Endothelial cell of umbilical vein (primary cell): ENCODE measurements at regions not wholly inside any gene's neighbourhood (a gene's known extent, or its start where the extent isn't known, plus 50 kb on each side); places are given as distances from the start of the nearest gene placed in this dataset.

Source experiments
- BruUV-seq: library from RNA; stranded (reverse); fragments of 400-500 nt; replicated peaks from 2 replicates; lab custom pipeline; 2021; lab: Mats Ljungman, UMichigan
- CTCF ChIA-PET: fragments of 300-600, 350-600 bp; sonication (Branson Sonifier 250); formaldehyde crosslinking; loops from one replicate; lab custom pipeline; 2021; ENCODE audit warnings: antibody characterized with exemption, inconsistent platforms; lab: Charles Lee
- POLR2A ChIA-PET: fragments of 300-600, 350-600 bp; sonication (Branson Sonifier 250); formaldehyde crosslinking; loops from one replicate; lab custom pipeline; 2021; ENCODE audit warnings: antibody characterized with exemption, inconsistent platforms; lab: Charles Lee
- DNase-seq: peaks from one replicate; pipeline ENCODE4 v3.0.0-alpha.2; 2011; ENCODE audit warnings: low read depth, low spot score
- FAIRE-seq: peaks from 2 replicates; lab custom pipeline; 2011; peaks lifted over from hg19 to GRCh38; lab: Jason Lieb, UNC
- H2AFZ ChIP-seq: 2 replicates; pipeline ENCODE4 v1.6.0; 2012; ENCODE audit warnings: low read depth, low read length, control low read depth, inconsistent platforms
- H3K27ac ChIP-seq: 2 replicates; pipeline ENCODE4 v1.5.1; 2011; ENCODE audit warnings: low read depth, mild to moderate bottlenecking, control low read depth, low read length, moderate library complexity; ENCODE audit not compliant: insufficient read depth
- H3K27me3 ChIP-seq, 2 experiments: 2 replicates each; pipeline versions ENCODE4 v1.6.0 to v1.6.1; 2011; ENCODE audit warnings: low read length in 2 of 2, mixed read lengths in 1 of 2; ENCODE audit not compliant: control insufficient read depth in 2 of 2, insufficient read depth in 2 of 2
- H3K36me3 ChIP-seq, 2 experiments: 2 replicates in 1 of 2; 3 replicates in 1 of 2; pipeline ENCODE4 v1.5.1; 2011; ENCODE audit warnings: low read length in 2 of 2, mild to moderate bottlenecking in 1 of 2, moderate library complexity in 1 of 2; ENCODE audit not compliant: control insufficient read depth in 2 of 2, insufficient read depth in 2 of 2; ENCODE audit errors: extremely low read depth in 1 of 2
- H3K4me1 ChIP-seq: 3 replicates; pipeline ENCODE4 v1.5.1; 2011; ENCODE audit warnings: mild to moderate bottlenecking, low read length; ENCODE audit not compliant: control insufficient read depth, insufficient read depth; ENCODE audit errors: extremely low read depth
- H3K4me2 ChIP-seq: 2 replicates; pipeline ENCODE4 v1.6.1; 2011; ENCODE audit warnings: low read length, control low read depth, mixed read lengths; ENCODE audit not compliant: insufficient read depth
- H3K4me3 ChIP-seq, 3 experiments: fragments of 200-600 bp in 1 of 3; sonication (generic), shearing (Covaris generic) in 1 of 3; replicated peaks in 1 of 3; 2 replicates each; pipeline ENCODE4 v1.5.1; 2011 to 2016; ENCODE audit warnings: control low read depth in 3 of 3, low read length in 3 of 3, mild to moderate bottlenecking in 2 of 3, inconsistent platforms in 1 of 3, low read depth in 1 of 3, moderate library complexity in 1 of 3; ENCODE audit not compliant: insufficient read depth in 1 of 3
- H3K79me2 ChIP-seq: 2 replicates; pipeline ENCODE4 v1.6.0; 2012; ENCODE audit warnings: low read length, inconsistent platforms; ENCODE audit not compliant: control insufficient read depth, insufficient read depth
- H3K9ac ChIP-seq: replicated peaks from 2 replicates; pipeline ENCODE3; 2011; ENCODE audit warnings: low read length, control low read depth; ENCODE audit not compliant: insufficient read depth; ENCODE audit errors: extremely low read depth
- H3K9me1 ChIP-seq: replicated peaks from 3 replicates; pipeline ENCODE4 v1.6.0; 2011; ENCODE audit warnings: mild to moderate bottlenecking, low read length; ENCODE audit not compliant: control insufficient read depth, insufficient read depth; ENCODE audit errors: extremely low read depth
- H3K9me3 ChIP-seq: replicated peaks from 2 replicates; pipeline ENCODE4 v1.5.1; 2012; ENCODE audit warnings: low read length, inconsistent platforms; ENCODE audit not compliant: control insufficient read depth, insufficient read depth
- H4K20me1 ChIP-seq: replicated peaks from 2 replicates; pipeline ENCODE3; 2011; ENCODE audit warnings: mild to moderate bottlenecking, low read length; ENCODE audit not compliant: control insufficient read depth, insufficient read depth; ENCODE audit errors: extremely low read depth
- EZH2 ChIP-seq: IDR thresholded peaks from 2 replicates; pipeline ENCODE4 v1.6.1; 2012; ENCODE audit warnings: borderline replicate concordance, low read depth, mild to moderate bottlenecking, moderate library complexity, low read length, inconsistent platforms; ENCODE audit not compliant: severe bottlenecking
- FOS ChIP-seq: IDR thresholded peaks from 2 replicates; pipeline ENCODE4 v1.6.1; 2011; ENCODE audit warnings: mild to moderate bottlenecking, low read length, moderate library complexity, borderline replicate concordance; ENCODE audit not compliant: insufficient read depth
- GATA2 ChIP-seq: IDR thresholded peaks from 2 replicates; pipeline ENCODE4 v1.7.0; 2011; ENCODE audit warnings: low read depth, mild to moderate bottlenecking, moderate library complexity, mixed read lengths, low read length; ENCODE audit not compliant: insufficient read length, insufficient read depth
- JUN ChIP-seq: IDR thresholded peaks from 2 replicates; pipeline ENCODE4 v1.6.1; 2011; ENCODE audit warnings: borderline replicate concordance, low read depth; ENCODE audit not compliant: insufficient read length, insufficient read depth
- MYC ChIP-seq: IDR thresholded peaks from one replicate; pipeline ENCODE4 v1.6.1; 2011; ENCODE audit warnings: mild to moderate bottlenecking, low read depth, low read length
- POLR2A ChIP-seq: IDR thresholded peaks from 2 replicates; pipeline ENCODE4 v1.6.1; 2012; ENCODE audit warnings: low read depth, mild to moderate bottlenecking, control low read depth, low read length
- POLR2AphosphoS5 ChIP-seq: IDR thresholded peaks from 2 replicates; pipeline ENCODE4 v1.6.1; 2012; ENCODE audit warnings: low read depth, mild to moderate bottlenecking, control low read depth, low read length, moderate library complexity; ENCODE audit not compliant: insufficient read depth
- dilution Hi-C: fragments of 300-500 bp; cut with MboI; formaldehyde crosslinking; loops from one replicate; pipeline ENCODE4 v1.15.0; 2019; ENCODE audit warnings: low sequenced_read_pairs; ENCODE audit not compliant: extremely low pct_ligation_motif_present
- intact Hi-C: fragments of 100-400 bp; cut with micrococcal nuclease; formaldehyde crosslinking; loops from one replicate; pipeline ENCODE4 v1.10.0; 2022
- TF ChIP-seq, protein P1 (sequence below): IDR thresholded peaks from 2 replicates; pipeline ENCODE4 v1.6.1; 2011; ENCODE audit not compliant: insufficient read depth, insufficient read length
- TF ChIP-seq, protein P2 (sequence below), 2 donors: IDR thresholded peaks; 1 replicate in 1 of 2; 2 replicates in 1 of 2; pipeline ENCODE4 v1.5.1; 2011; ENCODE audit warnings: low read length in 2 of 2, mild to moderate bottlenecking in 2 of 2, moderate library complexity in 2 of 2, control low read depth in 1 of 2, inconsistent platforms in 1 of 2, low read depth in 1 of 2; ENCODE audit not compliant: insufficient read depth in 1 of 2; ENCODE audit errors: extremely low read depth in 1 of 2

GRCh38 chr2:221693365-221693764 is 121.3 kb upstream of the EPHA4 start:
- Histone ChIP-seq H3K4me1 (no peaks in the 10 kb centered on the region), H3K9me3 (no peaks in the 10 kb centered on the region), H2AFZ (no peak overlapping the region), H3K79me2 (no peaks in the 10 kb centered on the region), H3K9me1 (no peaks in the 10 kb centered on the region), H4K20me1 (no peaks in the 10 kb centered on the region), H3K27me3 (no peaks in the 10 kb centered on the region), H3K27ac (no peak overlapping the region), H3K4me3 (no peak overlapping the region), H3K36me3 (no peaks in the 10 kb centered on the region), H3K9ac (no peak overlapping the region), H3K4me2 (no peak overlapping the region)
- no TSS peak for BruUV-seq
- CTCF ChIA-PET: no interaction called here
- no peak for FAIRE-seq
- TF ChIP-seq MYC (no peak), JUN (no peak), POLR2A (no peak), FOS (no peak)
- TF ChIP-seq, protein P1, sequence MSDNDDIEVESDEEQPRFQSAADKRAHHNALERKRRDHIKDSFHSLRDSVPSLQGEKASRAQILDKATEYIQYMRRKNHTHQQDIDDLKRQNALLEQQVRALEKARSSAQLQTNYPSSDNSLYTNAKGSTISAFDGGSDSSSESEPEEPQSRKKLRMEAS: no peak
- POLR2A ChIA-PET: no interaction called here
- dilution Hi-C loops (no loop called here), intact Hi-C loops (no loop called here)
- no peak for DNase-seq

DNA sequence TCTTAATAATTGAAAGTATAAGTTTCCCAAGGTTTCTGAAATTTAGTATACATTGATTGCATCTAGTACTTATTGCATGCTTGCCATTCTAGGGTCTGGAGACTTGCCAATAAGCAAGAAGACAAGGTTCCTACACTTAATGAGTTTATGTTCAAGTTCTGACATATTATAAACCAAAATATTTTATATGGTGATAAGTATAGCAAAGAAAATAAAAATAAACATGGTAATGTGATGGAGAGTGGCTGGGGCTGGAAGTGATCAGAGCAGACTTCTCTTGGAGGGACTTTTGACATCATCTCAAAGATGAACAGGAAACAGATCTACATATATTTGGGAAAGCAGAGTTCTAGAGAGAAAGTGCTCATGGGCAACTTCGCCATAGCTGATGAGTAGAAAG is 119.5 kb upstream of the EPHA4 start:
- FAIRE-seq: no peak
- dilution Hi-C loops: no loop called here

More for the DNA sequence above, 119.5 kb upstream of the EPHA4 start:
- H3K4me1 ChIP-seq: no peaks in the 10 kb centered on the region
- no peak overlapping the region for H3K4me3 ChIP-seq
- H3K36me3 ChIP-seq: no peaks in the 10 kb centered on the region
- BruUV-seq: no TSS peak
- CTCF ChIA-PET: no interaction called here
- DNase-seq: no peak
- H4K20me1 ChIP-seq: no peaks in the 10 kb centered on the region
- no peak overlapping the region for H3K9ac ChIP-seq
- H3K27me3 ChIP-seq: no peaks in the 10 kb centered on the region
- H3K79me2 ChIP-seq: no peaks in the 10 kb centered on the region
- TF ChIP-seq, protein P1: no peak
- TF ChIP-seq POLR2AphosphoS5 (no peak), MYC (no peak), EZH2 (no peak), FOS (no peak), GATA2 (no peak), POLR2A (no peak), JUN (no peak)
- TF ChIP-seq, protein P2, sequence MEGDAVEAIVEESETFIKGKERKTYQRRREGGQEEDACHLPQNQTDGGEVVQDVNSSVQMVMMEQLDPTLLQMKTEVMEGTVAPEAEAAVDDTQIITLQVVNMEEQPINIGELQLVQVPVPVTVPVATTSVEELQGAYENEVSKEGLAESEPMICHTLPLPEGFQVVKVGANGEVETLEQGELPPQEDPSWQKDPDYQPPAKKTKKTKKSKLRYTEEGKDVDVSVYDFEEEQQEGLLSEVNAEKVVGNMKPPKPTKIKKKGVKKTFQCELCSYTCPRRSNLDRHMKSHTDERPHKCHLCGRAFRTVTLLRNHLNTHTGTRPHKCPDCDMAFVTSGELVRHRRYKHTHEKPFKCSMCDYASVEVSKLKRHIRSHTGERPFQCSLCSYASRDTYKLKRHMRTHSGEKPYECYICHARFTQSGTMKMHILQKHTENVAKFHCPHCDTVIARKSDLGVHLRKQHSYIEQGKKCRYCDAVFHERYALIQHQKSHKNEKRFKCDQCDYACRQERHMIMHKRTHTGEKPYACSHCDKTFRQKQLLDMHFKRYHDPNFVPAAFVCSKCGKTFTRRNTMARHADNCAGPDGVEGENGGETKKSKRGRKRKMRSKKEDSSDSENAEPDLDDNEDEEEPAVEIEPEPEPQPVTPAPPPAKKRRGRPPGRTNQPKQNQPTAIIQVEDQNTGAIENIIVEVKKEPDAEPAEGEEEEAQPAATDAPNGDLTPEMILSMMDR (IDR thresholded peaks at IDR 0.05; ENCODE audit: extremely low read depth in 1 of 2, insufficient read depth in 1 of 2, low read depth in 1 of 2, low read length in 2 of 2): no peak
- no peaks in the 10 kb centered on the region for H3K9me1 ChIP-seq
- no peak overlapping the region for H3K4me2 ChIP-seq
- no peaks in the 10 kb centered on the region for H3K9me3 ChIP-seq
- no peak overlapping the region for H3K27ac ChIP-seq
- no peak overlapping the region for H2AFZ ChIP-seq
- POLR2A ChIA-PET: no interaction called here
- intact Hi-C loops: no loop called here
